OCI-LY7 (cell line): ENCODE measurements at regions not wholly inside any gene's neighbourhood (a gene's known extent, or its start where the extent isn't known, plus 50 kb on each side); places are given as distances from the start of the nearest gene placed in this dataset.

Experiments
- BruUV-seq: library from RNA; stranded (reverse); fragments of 400-500 nt; replicated peaks from 2 replicates; lab custom pipeline; 2021; lab: Mats Ljungman, UMichigan
- CTCF ChIA-PET: fragments of 300-600 bp; sonication (Branson Sonifier 250); formaldehyde crosslinking; loops from one replicate; lab custom pipeline; 2022; ENCODE audit warnings: antibody characterized with exemption; ENCODE audit not compliant: unreplicated experiment; lab: Charles Lee
- POLR2A ChIA-PET: fragments of 300-600 bp; sonication (Branson Sonifier 250); formaldehyde crosslinking; loops from one replicate; lab custom pipeline; 2022; ENCODE audit warnings: antibody characterized with exemption; lab: Charles Lee
- DNase-seq: peaks from one replicate; pipeline ENCODE4 v3.0.0-alpha.2; 2015; ENCODE audit warnings: low spot score
- H2AFZ ChIP-seq: fragments of 200-600 bp; sonication (generic), shearing (Covaris generic); 2 replicates; pipeline ENCODE4 v1.6.1; 2014; ENCODE audit warnings: mild to moderate bottlenecking, antibody characterized with exemption, low read length, moderate library complexity
- H3K27ac ChIP-seq: fragments of 200-600 bp; sonication (generic); 2 replicates; pipeline ENCODE4 v1.5.1; 2014; ENCODE audit warnings: mixed run types, low read depth, mild to moderate bottlenecking, moderate library complexity, low read length, inconsistent platforms; ENCODE audit not compliant: poor library complexity, severe bottlenecking
- H3K36me3 ChIP-seq: fragments of 200-600 bp; sonication (generic); 2 replicates; pipeline ENCODE4 v1.6.1; 2014; ENCODE audit warnings: mild to moderate bottlenecking, antibody characterized with exemption, low read length, moderate library complexity, mixed read lengths; ENCODE audit not compliant: insufficient read depth
- H3K4me1 ChIP-seq: fragments of 200-600 bp; sonication (generic); 2 replicates; pipeline ENCODE4 v1.5.1; 2014; ENCODE audit warnings: mild to moderate bottlenecking, low read length; ENCODE audit not compliant: insufficient read depth, poor library complexity, severe bottlenecking
- H3K4me2 ChIP-seq: fragments of 200-600 bp; sonication (generic); 2 replicates; pipeline ENCODE4 v1.6.1; 2014; ENCODE audit warnings: mild to moderate bottlenecking, low read length
- H3K4me3 ChIP-seq: fragments of 200-600 bp; sonication (generic); 2 replicates; pipeline ENCODE4 v1.5.1; 2014; ENCODE audit warnings: mild to moderate bottlenecking, low read depth, low read length; ENCODE audit not compliant: poor library complexity, severe bottlenecking
- H3K79me2 ChIP-seq: fragments of 200-600 bp; sonication (generic); 2 replicates; pipeline ENCODE4 v1.6.1; 2016; ENCODE audit warnings: low read depth, mild to moderate bottlenecking, low read length, moderate library complexity, mixed read lengths; ENCODE audit not compliant: insufficient read depth
- H3K9me2 ChIP-seq: fragments of 200-600 bp; sonication (generic); 2 replicates; pipeline ENCODE4 v1.6.1; 2016; ENCODE audit warnings: mild to moderate bottlenecking, low read length, mixed read lengths; ENCODE audit not compliant: insufficient read depth
- H3K9me3 ChIP-seq: fragments of 200-600 bp; sonication (generic); 2 replicates; pipeline ENCODE4 v1.6.1; 2014; ENCODE audit warnings: mild to moderate bottlenecking, mixed run types, low read length, mixed read lengths
- H4K20me1 ChIP-seq: fragments of 200-600 bp; sonication (generic); 2 replicates; pipeline ENCODE4 v1.6.1; 2014; ENCODE audit warnings: mild to moderate bottlenecking, antibody characterized with exemption, low read length, moderate library complexity, mixed read lengths; ENCODE audit not compliant: insufficient read depth
- CTCF ChIP-seq: fragments of 200-600 bp; sonication (generic); conservative IDR thresholded peaks from 2 replicates; pipeline ENCODE4 v1.5.1; 2014; ENCODE audit warnings: mild to moderate bottlenecking, antibody characterized with exemption, low read length, moderate library complexity, mixed read lengths
- EZH2phosphoT487 ChIP-seq: fragments of 200-600 bp; sonication (generic); IDR thresholded peaks from 2 replicates; pipeline ENCODE4 v1.6.1; 2018; ENCODE audit warnings: low read depth, borderline replicate concordance, mild to moderate bottlenecking, mixed run types, antibody characterized with exemption, low read length, moderate library complexity, mixed read lengths
- intact Hi-C: fragments of 100-400 bp; cut with micrococcal nuclease; formaldehyde crosslinking; loops from one replicate; pipeline ENCODE4 v1.10.0; 2022; ENCODE audit not compliant: unreplicated experiment

GRCh38 chr2:181240844-181241243 lies 216.3 kb upstream of the ITGA4 start:
- H2AFZ ChIP-seq, result no peak overlapping the region
- DNase-seq, result no peak
- POLR2A ChIA-PET, result interaction anchor here (0.6 to 1.4 kb wide), 6 partner anchors 9 to 1773 kb away, joined by 3 to 4 read pairs (median 3); no protein-coding TSS in a partner anchor
- intact Hi-C loops, result no loop called here
- H3K36me3 ChIP-seq, result no peaks in the 10 kb centered on the region
- TF ChIP-seq EZH2phosphoT487 (no peak), CTCF (no peak)
- H3K9me3 ChIP-seq, result no peaks in the 10 kb centered on the region
- BruUV-seq, result no TSS peak
- no peaks in the 10 kb centered on the region for H3K4me1 ChIP-seq
- CTCF ChIA-PET, result interaction anchor here (0.6 kb wide), 1 partner anchor 23 kb away, joined by 3 read pairs; no protein-coding TSS in a partner anchor
- H3K4me3 ChIP-seq, result no peak overlapping the region
- H3K9me2 ChIP-seq, result no peaks in the 10 kb centered on the region
- no peak overlapping the region for H3K4me2 ChIP-seq
- no peaks in the 10 kb centered on the region for H3K79me2 ChIP-seq
- H4K20me1 ChIP-seq, result no peaks in the 10 kb centered on the region
- H3K27ac ChIP-seq, result no peak overlapping the region

GRCh38 chr2:181241366-181241765 lies 215.8 kb upstream of the ITGA4 start:
- CTCF ChIA-PET, result interaction anchor here (0.6 kb wide), 1 partner anchor 23 kb away, joined by 3 read pairs; no protein-coding TSS in a partner anchor
- H3K4me1 ChIP-seq, result no peaks in the 10 kb centered on the region
- BruUV-seq, result no TSS peak
- no peaks in the 10 kb centered on the region for H3K9me3 ChIP-seq
- H3K4me3 ChIP-seq, result no peak overlapping the region
- no peaks in the 10 kb centered on the region for H3K36me3 ChIP-seq
- POLR2A ChIA-PET, result interaction anchor here (1.2 kb wide), 1 partner anchor 10 kb away, joined by 3 read pairs; no protein-coding TSS in a partner anchor
- TF ChIP-seq CTCF (no peak), EZH2phosphoT487 (no peak)
- no peaks in the 10 kb centered on the region for H3K9me2 ChIP-seq
- no peak overlapping the region for H3K27ac ChIP-seq
- H3K79me2 ChIP-seq, result no peaks in the 10 kb centered on the region
- no peak overlapping the region for H2AFZ ChIP-seq
- H3K4me2 ChIP-seq, result no peak overlapping the region
- intact Hi-C loops, result no loop called here
- DNase-seq, result no peak
- H4K20me1 ChIP-seq, result no peaks in the 10 kb centered on the region

GRCh38 chr2:181241797-181242196 lies 215.4 kb upstream of the ITGA4 start:
- H3K9me2 ChIP-seq, result no peaks in the 10 kb centered on the region
- ChIA-PET CTCF (no interaction called here), POLR2A (no interaction called here)
- no peaks in the 10 kb centered on the region for H3K36me3 ChIP-seq
- no peaks in the 10 kb centered on the region for H3K79me2 ChIP-seq
- H3K4me1 ChIP-seq, result no peaks in the 10 kb centered on the region
- no peaks in the 10 kb centered on the region for H4K20me1 ChIP-seq
- DNase-seq, result no peak
- H2AFZ ChIP-seq, result no peak overlapping the region
- BruUV-seq, result no TSS peak
- intact Hi-C loops, result no loop called here
- no peak overlapping the region for H3K4me2 ChIP-seq
- no peak overlapping the region for H3K27ac ChIP-seq
- no peak for TF ChIP-seq EZH2phosphoT487
- no peak for TF ChIP-seq CTCF
- H3K4me3 ChIP-seq, result no peak overlapping the region
- no peaks in the 10 kb centered on the region for H3K9me3 ChIP-seq
